ENCODE measurements at regions not wholly inside any gene's neighbourhood (a gene's known extent, or its start where the extent isn't known, plus 50 kb on each side); places are given as distances from the start of the nearest gene placed in this dataset.

GRCh38 chr1:38781872-38782617 is 77.5 kb downstream of the RRAGC start:
- TF ChIP-seq CTCF (IDR thresholded peaks at IDR 0.05; ENCODE audit: insufficient read depth, low read length, poor library complexity, severe bottlenecking) (no peak), EZH2phosphoT487 (conservative IDR thresholded peaks at IDR 0.05; ENCODE audit: low read length) (no peak)
